ENCODE measurements at regions not wholly inside any gene's neighbourhood (a gene's known extent, or its start where the extent isn't known, plus 50 kb on each side); places are given as distances from the start of the nearest gene placed in this dataset.

DNA sequence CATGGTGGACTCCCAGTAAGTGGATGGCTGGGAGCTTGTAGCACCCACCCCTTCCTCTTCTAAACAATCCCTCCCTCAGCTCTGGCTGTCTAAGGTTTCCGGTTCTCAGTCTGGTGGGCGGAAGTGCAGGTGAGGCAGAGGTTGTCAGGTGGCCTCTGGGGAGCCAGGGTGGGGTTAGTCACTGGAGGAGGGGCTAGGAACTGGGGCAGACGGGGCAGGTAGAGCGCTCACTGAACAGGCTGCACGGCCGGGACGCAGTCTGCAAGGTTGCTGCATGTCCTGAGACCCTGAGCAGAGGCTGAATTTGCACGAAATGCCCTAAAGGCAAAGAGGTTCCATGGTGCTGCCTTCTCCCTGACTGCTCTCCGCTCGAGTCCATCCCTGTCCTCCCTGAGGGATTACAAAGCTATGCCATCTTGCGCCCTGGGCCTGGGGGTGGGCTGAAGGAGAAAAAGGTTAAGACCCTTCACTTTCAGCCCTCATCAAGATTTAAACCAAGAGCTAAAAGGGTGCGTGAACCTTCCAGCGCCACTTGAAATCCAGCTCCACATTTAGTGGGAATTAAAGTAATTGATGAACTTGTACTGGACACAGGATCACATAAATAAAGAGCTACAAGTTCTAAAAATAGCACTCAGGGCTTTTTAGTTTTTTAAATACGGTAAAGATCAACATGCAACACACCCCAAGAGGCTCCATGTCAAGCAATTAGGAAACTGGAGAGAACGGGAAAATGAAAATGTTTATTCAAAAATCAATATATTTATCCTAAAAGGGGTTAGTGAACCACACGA is 62.3 kb upstream of the CTBP2 start:
- no peak for DNase-seq (ENCODE audit: low read depth)
- TF ChIP-seq, protein P1, sequence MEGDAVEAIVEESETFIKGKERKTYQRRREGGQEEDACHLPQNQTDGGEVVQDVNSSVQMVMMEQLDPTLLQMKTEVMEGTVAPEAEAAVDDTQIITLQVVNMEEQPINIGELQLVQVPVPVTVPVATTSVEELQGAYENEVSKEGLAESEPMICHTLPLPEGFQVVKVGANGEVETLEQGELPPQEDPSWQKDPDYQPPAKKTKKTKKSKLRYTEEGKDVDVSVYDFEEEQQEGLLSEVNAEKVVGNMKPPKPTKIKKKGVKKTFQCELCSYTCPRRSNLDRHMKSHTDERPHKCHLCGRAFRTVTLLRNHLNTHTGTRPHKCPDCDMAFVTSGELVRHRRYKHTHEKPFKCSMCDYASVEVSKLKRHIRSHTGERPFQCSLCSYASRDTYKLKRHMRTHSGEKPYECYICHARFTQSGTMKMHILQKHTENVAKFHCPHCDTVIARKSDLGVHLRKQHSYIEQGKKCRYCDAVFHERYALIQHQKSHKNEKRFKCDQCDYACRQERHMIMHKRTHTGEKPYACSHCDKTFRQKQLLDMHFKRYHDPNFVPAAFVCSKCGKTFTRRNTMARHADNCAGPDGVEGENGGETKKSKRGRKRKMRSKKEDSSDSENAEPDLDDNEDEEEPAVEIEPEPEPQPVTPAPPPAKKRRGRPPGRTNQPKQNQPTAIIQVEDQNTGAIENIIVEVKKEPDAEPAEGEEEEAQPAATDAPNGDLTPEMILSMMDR (IDR thresholded peaks at IDR 0.05; ENCODE audit: control insufficient read depth, insufficient read depth, low read depth, low read length, missing control alignments) = no peak
- no peak overlapping the region for H3K4me3 ChIP-seq (ENCODE audit: control insufficient read depth, low read depth, low read length)

DNA sequence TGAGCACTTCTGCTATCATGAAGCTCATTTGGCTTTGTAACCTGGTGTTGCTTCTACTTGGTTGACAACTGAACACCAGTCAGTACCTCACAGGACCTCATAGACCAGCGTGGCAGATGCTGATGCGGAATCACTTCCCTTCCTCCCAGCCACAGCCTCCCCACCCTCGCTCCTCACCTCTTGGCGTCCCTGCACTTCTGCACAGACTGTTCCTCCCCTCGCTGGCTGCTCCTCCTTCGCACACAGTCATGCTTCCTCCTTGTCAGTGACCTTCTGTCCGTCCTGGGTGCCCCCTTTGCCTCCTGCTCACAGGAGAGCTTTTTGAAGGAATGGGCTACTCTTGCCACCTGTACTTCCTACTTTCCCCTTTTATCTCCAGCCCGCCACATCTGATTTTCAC is 61.4 kb upstream of the CTBP2 start:
- TF ChIP-seq, protein P1 (IDR thresholded peaks at IDR 0.05; ENCODE audit: control insufficient read depth, insufficient read depth, low read depth, low read length, missing control alignments) = no peak
- no peak for DNase-seq (ENCODE audit: low read depth)
- no peak overlapping the region for H3K4me3 ChIP-seq (ENCODE audit: control insufficient read depth, low read depth, low read length)

DNA sequence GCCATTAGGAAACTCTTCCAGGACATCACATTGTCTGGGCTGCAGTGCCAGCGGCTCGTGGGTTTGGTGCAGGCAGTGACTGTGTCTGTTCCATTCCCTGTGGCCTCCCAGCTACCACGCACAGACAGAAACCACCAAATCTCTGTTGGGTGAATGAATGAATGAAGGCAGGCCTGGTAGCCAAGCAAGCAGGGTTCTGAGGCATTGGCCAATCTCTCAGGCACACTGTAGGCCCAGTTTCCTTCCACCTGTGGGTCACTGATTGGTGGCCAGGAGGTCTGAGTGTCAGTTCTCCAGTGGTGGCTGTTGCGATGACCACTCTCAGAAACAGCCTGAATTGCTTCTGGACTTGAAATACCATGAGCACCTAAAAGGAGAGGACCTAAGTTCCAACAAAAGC is 59.4 kb upstream of the CTBP2 start:
- TF ChIP-seq, protein P1 (IDR thresholded peaks at IDR 0.05; ENCODE audit: control insufficient read depth, insufficient read depth, low read depth, low read length, missing control alignments) = no peak
- no peak for DNase-seq (ENCODE audit: low read depth)
- no peak overlapping the region for H3K4me3 ChIP-seq (ENCODE audit: control insufficient read depth, low read depth, low read length)

DNA sequence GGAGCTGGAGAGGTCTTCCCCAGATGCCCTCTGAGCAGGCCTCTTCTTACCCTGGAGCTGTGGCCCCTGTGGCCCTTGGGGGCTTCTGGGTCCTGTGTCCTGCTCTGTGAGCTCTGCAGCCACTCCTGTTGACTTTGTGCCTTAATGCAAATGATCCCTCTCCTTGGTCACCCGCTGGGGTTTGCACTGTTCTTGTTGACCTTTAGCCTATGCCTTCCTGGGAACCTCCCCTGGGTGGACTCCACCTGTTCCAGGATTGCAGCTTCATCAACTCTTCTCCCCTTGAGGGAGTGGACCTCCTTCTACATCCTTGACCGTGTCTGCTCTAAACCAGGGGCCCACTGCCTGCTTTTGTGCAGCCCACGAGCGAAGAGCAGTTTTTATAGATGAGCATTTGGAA is 58.6 kb upstream of the CTBP2 start:
- H3K4me3 ChIP-seq (ENCODE audit: control insufficient read depth, low read depth, low read length) = no peak overlapping the region
- no peak for DNase-seq (ENCODE audit: low read depth)
- TF ChIP-seq, protein P1 (IDR thresholded peaks at IDR 0.05; ENCODE audit: control insufficient read depth, insufficient read depth, low read depth, low read length, missing control alignments) = no peak

DNA sequence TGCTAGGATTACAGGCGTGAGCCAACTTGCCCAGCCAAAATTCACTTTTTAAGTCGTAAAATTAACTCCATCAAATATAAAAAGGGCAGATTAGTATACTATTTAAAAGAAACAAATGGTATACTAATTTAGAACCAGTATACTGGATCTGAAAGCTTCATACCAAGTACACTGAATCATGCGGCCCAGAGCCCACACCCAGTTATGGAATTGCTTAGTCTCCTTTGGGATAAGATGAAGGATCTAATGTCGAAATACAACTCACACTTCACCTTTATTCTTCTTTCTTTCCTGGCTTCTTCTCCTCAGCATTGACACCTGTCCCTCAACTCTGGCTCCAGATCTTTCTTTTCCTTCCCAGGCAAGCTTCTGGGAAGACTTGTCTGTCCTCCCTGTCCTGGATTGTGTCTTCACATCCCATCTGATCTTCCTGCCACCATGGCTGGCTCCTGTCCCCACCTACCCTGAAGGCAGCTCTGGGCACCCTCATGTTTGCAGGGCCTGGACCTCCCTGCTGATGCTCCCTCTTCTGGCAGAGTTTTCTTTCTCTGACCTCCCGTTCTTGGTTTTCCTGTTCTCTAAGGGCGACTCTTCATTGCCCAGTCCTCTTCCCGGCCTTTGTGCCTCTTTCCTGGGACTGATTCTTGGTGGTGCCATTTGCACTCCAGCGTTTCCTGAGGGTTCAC is 57.8 kb upstream of the CTBP2 start:
- TF ChIP-seq, protein P1 (IDR thresholded peaks at IDR 0.05; ENCODE audit: control insufficient read depth, insufficient read depth, low read depth, low read length, missing control alignments) = no peak
- no peak overlapping the region for H3K4me3 ChIP-seq (ENCODE audit: control insufficient read depth, low read depth, low read length)
- peak; percentile 23 for DNase-seq (ENCODE audit: low read depth)

DNA sequence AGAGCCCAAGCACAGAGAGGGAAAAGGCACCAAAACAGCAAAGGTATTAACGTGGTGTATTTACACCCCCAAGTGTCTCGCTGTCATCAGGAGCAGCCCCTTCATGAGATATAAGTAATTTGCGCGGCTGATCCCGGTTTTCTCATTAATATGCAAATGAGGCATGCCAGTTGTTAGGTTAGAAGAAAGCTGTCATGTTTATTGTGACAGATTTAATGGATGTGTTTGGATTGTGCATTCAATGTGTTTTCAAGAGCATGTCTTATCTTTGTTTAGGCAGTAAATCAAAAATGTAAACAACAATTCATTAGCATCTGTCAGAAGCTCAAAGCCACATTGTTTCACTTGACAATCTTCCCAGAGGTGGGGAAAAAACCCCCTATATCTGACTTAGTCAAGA is 56.5 kb upstream of the CTBP2 start:
- TF ChIP-seq, protein P1 (IDR thresholded peaks at IDR 0.05; ENCODE audit: control insufficient read depth, insufficient read depth, low read depth, low read length, missing control alignments) = no peak
- DNase-seq (ENCODE audit: low read depth) = no peak

More for the DNA sequence above, 56.5 kb upstream of the CTBP2 start:
- no peak overlapping the region for H3K4me3 ChIP-seq (ENCODE audit: control insufficient read depth, low read depth, low read length)

Data from AG09309 (cell line).